OCI-M1 (cell line): ENCODE measurements at regions not wholly inside any gene's neighbourhood (a gene's known extent, or its start where the extent isn't known, plus 50 kb on each side); places are given as distances from the start of the nearest gene placed in this dataset.

ENCODE experiments used
- DNase-seq: peaks from one replicate; lab custom pipeline; 2025; lab: John Stamatoyannopoulos, UW

GRCh38 chr17:79369001-79369400 lies 241.8 kb downstream of the RBFOX3 start:
- no peak for DNase-seq

GRCh38 chr17:79368521-79368920 lies 242.3 kb downstream of the RBFOX3 start:
- DNase-seq: no peak

- DNase-seq: no peak
Measured at GRCh38 chr17:79366988-79367571, 243.8 kb downstream of the RBFOX3 start.

GRCh38 chr17:79365836-79366770 lies 244.7 kb downstream of the RBFOX3 start:
- no peak for DNase-seq

GRCh38 chr17:79365351-79365750 lies 245.5 kb downstream of the RBFOX3 start:
- no peak for DNase-seq

GRCh38 chr17:79364315-79365094 lies 246.3 kb downstream of the RBFOX3 start:
- no peak for DNase-seq

GRCh38 chr17:79363552-79364275 lies 247.1 kb downstream of the RBFOX3 start:
- no peak for DNase-seq

GRCh38 chr17:79362772-79363305 lies 248.0 kb downstream of the RBFOX3 start:
- no peak for DNase-seq

- DNase-seq: no peak
Measured at GRCh38 chr17:79361873-79362771, 248.7 kb downstream of the RBFOX3 start.

- no peak for DNase-seq
Measured at GRCh38 chr17:79361221-79361734, 249.6 kb downstream of the RBFOX3 start.

GRCh38 chr17:79360196-79360595 lies 250.7 kb downstream of the RBFOX3 start:
- DNase-seq: no peak

- DNase-seq: no peak
Measured at GRCh38 chr17:79356839-79357447, 253.9 kb downstream of the RBFOX3 start.

GRCh38 chr17:79355165-79355564 lies 255.7 kb downstream of the RBFOX3 start:
- DNase-seq: no peak

GRCh38 chr17:79354173-79354820 lies 256.6 kb downstream of the RBFOX3 start:
- no peak for DNase-seq

- DNase-seq: no peak
Measured at GRCh38 chr17:79353548-79353947, 257.3 kb downstream of the RBFOX3 start.

GRCh38 chr17:79353016-79353415 lies 257.8 kb downstream of the RBFOX3 start:
- no peak for DNase-seq

GRCh38 chr17:79350533-79350932 lies 260.3 kb downstream of the RBFOX3 start:
- DNase-seq: no peak

GRCh38 chr17:79349506-79350400 lies 261.1 kb downstream of the RBFOX3 start:
- DNase-seq: no peak
